HCT116 (cell line): ENCODE measurements at regions not wholly inside any gene's neighbourhood (a gene's known extent, or its start where the extent isn't known, plus 50 kb on each side); places are given as distances from the start of the nearest gene placed in this dataset.

Experiments used
- CEBPB ChIP-seq: IDR thresholded peaks from 2 replicates; pipeline ENCODE4 v1.6.1; 2012; ENCODE audit warnings: low read depth
- CTCF ChIP-seq, 3 experiments: fragments of 200-600 bp in 1 of 3; sonication (generic) in 1 of 3; IDR thresholded peaks in 2 of 3; conservative IDR thresholded peaks in 1 of 3; 2 replicates each; pipeline ENCODE4 v1.5.1; 2012 to 2017; ENCODE audit warnings: low read depth in 2 of 3, low read length in 2 of 3, antibody characterized with exemption in 1 of 3, borderline replicate concordance in 1 of 3, control low read depth in 1 of 3, mild to moderate bottlenecking in 1 of 3, mixed read lengths in 1 of 3, mixed run types in 1 of 3, moderate library complexity in 1 of 3; ENCODE audit not compliant: insufficient read depth in 1 of 3
- EGR1 ChIP-seq: IDR thresholded peaks from 2 replicates; pipeline ENCODE4 v1.6.1; 2012; ENCODE audit warnings: low read depth
- EZH2 ChIP-seq: fragments of 200-600 bp; sonication (generic); IDR thresholded peaks from 2 replicates; pipeline ENCODE4 v1.6.1; 2017; ENCODE audit warnings: antibody characterized with exemption, mixed run types
- EZH2phosphoT487 ChIP-seq: fragments of 200-600 bp; IDR thresholded peaks from 2 replicates; pipeline ENCODE4 v1.6.1; 2018; ENCODE audit warnings: antibody characterized with exemption, borderline replicate concordance
- POLR2A ChIP-seq: IDR thresholded peaks from 2 replicates; pipeline ENCODE4 v1.7.0; 2011; ENCODE audit warnings: borderline replicate concordance; ENCODE audit not compliant: insufficient read depth, insufficient read length; ENCODE audit errors: extremely low read depth
- POLR2AphosphoS5 ChIP-seq: IDR thresholded peaks from 2 replicates; pipeline ENCODE4 v1.6.1; 2011; ENCODE audit warnings: mild to moderate bottlenecking, low read depth, low read length, moderate library complexity
- REST ChIP-seq: IDR thresholded peaks from 2 replicates; pipeline ENCODE4 v1.6.1; 2012; ENCODE audit warnings: low read depth
- ZBTB33 ChIP-seq: IDR thresholded peaks from 2 replicates; pipeline ENCODE4 v1.6.1; 2011; ENCODE audit warnings: mild to moderate bottlenecking, low read length, moderate library complexity; ENCODE audit not compliant: insufficient replicate concordance; ENCODE audit errors: extremely low read depth

- no peak for TF ChIP-seq CTCF (IDR thresholded peaks at IDR 0.05 in 2 of 3, conservative IDR thresholded peaks at IDR 0.05 in 1 of 3; ENCODE audit: borderline replicate concordance in 1 of 3, insufficient read depth in 1 of 3, low read depth in 2 of 3, low read length in 2 of 3)
- no peak for TF ChIP-seq POLR2AphosphoS5
- TF ChIP-seq POLR2A: no peak
- TF ChIP-seq EZH2: no peak
- TF ChIP-seq EGR1: no peak
- TF ChIP-seq ZBTB33: no peak
- TF ChIP-seq CEBPB: no peak
- no peak for TF ChIP-seq REST
- TF ChIP-seq EZH2phosphoT487: no peak
These were observed 290.4 kb upstream of the KLF6 start for GRCh38 chr10:4075443-4075842.
